ENCODE measurements at regions not wholly inside any gene's neighbourhood (a gene's known extent, or its start where the extent isn't known, plus 50 kb on each side); places are given as distances from the start of the nearest gene placed in this dataset.
"Not testable (repeated sequence)": the region's sequence is repeated elsewhere in the genome, so short reads cannot be mapped to it uniquely, and the experiment has no call there.

GRCh38 chr6:134784336-134784735 lies 165.6 kb downstream of the ALDH8A1 start:
- DNase-seq = no peak

GRCh38 chr6:134778431-134778830 lies 171.5 kb downstream of the ALDH8A1 start:
- DNase-seq = no peak

DNA sequence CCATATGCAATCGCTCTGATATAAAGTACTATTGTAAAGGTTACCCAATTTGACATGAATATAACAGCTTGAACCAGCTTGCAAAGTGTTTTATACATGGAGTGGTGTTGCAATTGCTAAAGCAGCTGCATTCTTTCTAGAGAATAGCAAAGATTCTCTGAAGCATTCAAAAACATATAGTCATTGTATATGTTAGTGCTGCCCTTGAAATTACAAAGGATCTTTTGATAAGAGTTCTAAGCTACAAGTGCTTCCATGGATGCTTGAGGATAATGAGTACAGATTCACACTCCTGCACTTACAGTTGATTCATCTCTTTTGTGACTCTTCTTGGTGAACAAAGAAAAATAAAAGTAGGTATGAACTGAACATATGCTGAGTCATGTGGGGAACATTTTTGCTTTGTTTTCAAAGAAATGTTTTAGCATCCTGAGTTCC lies 175.7 kb downstream of the ALDH8A1 start:
- DNase-seq = peak; percentile 36

DNA sequence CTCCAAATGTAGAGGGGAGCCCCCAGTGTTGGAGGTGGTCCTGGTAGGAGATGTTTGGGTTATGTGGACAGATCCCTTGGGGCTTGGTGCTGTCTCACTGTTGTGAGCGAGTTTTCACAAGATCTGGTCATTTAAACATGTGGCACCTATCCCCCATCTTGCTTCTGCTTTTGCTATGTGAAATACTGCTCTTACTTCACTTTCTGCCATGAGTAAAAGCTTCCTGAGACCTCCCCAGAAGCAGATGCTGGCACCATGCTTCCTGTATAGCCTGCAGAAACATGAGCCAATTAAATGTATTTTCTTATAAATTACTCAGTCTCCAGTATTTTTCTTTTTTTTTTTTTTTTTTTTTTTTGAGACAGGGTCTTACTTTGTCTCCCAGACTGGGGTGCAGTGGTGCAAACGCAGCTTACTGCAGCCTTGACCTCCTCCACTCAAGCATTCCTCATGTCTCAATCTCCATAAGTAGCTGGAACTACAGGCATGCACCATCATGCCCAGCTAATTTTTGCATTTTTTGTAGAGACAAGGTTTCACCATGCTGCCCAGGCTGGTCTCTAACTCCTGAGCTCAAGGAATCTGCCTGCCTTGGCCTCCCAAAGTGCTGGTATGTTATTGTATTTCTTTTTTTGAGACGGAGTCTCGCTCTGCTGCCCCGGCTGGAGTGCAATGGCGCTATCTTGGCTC lies 177.1 kb downstream of the ALDH8A1 start:
- DNase-seq = no peak

- no peak for DNase-seq
These were observed 181.0 kb downstream of the ALDH8A1 start for GRCh38 chr6:134768931-134769330.

DNA sequence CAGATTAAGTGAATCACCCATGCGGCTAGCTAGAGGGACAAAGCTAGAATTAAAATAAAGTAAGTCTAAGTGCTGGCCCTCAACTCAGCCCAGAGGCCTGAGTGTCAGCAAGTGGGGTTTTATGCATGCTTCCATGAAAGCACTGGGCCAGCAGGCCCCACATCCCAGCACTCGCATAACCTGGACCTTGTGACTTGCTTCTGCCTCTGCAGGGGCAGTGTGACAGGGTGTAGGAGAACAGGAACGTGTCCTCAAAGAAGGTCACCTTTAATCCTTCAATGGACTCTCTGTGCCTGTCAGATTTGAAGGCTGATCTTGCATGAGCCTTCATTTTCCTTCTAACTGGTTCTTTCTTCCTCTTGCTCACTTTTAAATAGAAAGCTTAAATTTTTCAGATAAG lies 183.4 kb downstream of the ALDH8A1 start:
- DNase-seq = no peak

DNA sequence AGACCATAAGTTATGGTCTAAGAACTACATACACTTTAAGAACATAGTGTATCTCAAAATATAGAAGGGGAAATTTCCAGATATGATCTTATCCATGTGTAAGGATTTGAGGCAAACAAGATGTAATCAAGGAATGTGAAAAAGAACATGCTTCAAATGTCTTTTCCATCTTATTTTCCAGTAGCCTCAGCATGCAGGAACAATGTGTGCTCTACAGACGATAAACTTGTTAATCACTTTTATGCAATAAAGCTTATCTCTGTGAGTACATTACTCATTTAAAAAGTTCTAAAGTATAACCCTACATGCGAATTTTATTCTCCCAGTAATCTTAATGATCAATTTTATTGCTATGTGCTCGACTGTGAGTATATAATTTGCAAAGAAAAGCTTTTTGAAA lies 185.2 kb downstream of the ALDH8A1 start:
- no peak for DNase-seq

- DNase-seq = not testable (repeated sequence)
These were observed 186.3 kb downstream of the ALDH8A1 start for GRCh38 chr6:134763575-134763974.

DNA sequence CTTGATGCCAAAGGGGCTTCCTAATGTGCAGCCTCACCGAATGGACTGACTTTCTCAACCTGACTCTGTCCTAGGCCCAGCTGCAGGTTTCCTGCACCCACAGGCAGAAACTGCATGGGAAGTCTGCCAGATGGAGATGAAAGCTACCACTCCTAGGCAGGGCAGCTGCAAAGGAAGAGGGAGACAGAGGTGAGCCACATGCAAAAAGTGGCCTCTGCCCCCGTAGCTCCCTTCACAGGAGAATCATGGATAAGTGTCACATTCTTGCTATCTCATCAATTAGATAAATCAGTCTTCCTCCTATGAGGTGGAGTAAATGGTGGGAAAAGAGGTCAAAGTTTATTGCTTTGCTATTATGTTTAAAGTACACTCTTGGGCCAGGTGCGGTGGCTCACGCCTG lies 191.3 kb downstream of the ALDH8A1 start:
- no peak for DNase-seq

DNA sequence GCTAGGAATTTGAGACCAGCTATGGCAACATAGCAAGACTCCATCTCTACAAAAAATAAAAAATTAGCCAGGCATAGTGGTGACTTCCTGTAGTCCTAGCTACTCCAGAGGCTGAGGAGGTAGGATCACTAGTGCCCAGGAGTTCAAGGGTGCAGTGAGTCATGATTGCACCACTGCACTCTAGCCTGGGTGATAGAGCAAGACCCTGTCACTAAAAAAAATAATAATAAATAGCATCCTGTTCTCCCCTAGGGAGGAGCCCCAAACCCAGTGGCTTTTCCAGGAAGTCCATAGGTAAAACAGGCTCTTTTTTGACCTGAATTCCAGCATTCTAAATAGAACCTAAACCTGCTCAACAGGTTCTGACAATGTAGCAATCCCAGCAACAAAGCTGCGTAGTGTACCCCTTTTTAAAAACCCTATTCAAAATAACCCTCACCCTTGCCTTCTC lies 192.0 kb downstream of the ALDH8A1 start:
- no peak for DNase-seq

DNA sequence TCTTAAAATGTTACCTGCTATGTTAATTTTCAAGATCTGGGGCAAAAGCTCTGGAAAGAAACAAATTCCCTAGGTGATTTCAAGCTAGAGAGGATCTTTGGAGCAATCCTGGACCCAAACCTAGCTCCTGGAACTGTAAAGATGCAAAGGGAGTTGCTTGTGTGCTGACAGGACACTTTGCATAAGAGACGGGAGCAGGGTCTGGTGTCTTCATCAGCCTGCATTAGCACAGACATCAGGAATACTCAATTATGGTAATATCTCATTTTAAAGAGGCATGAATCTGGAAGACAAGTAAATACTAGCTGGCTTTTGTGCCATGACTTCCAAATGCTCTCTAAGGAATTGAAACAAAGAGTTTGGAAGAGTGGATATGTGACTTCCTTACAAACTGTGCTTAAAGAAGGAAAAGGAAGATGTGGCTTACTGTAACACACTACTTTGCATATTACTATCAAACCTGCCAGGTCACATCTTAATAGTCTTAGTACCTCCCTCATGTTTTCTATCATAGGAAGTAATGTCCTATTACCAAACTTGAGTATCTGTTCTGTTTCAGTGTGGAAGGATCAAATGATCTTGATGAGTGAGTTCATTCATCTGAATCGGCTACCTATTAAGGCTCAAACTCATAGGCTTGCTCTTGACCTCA lies 193.4 kb downstream of the ALDH8A1 start:
- no peak for DNase-seq

GRCh38 chr6:134754013-134754690 lies 195.7 kb downstream of the ALDH8A1 start:
- DNase-seq = no peak

DNA sequence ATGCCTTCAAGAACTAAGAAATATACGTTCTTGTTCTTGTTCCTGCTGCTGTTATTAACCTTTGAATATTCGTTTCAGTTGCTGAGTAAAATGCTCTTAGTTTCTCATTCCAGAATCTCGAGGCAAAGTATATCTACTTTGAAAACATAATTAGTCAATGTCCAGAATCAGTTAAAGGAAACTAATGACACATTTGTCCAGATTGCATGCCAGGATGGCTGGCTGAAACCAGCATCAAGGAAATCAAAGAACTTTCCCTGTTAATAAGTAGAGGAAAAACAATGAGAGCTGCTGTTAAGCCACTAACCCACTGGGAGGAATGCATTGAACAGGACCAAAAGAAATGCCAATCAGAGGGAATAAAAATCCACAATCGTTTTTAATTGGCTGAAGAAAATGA lies 196.9 kb downstream of the ALDH8A1 start:
- DNase-seq = no peak

- DNase-seq = no peak
These were observed 197.5 kb downstream of the ALDH8A1 start for GRCh38 chr6:134752445-134752844.

GRCh38 chr6:134750669-134751068 lies 199.2 kb downstream of the ALDH8A1 start:
- no peak for DNase-seq

GRCh38 chr6:134748484-134748883 lies 201.4 kb downstream of the ALDH8A1 start:
- DNase-seq = no peak

DNA sequence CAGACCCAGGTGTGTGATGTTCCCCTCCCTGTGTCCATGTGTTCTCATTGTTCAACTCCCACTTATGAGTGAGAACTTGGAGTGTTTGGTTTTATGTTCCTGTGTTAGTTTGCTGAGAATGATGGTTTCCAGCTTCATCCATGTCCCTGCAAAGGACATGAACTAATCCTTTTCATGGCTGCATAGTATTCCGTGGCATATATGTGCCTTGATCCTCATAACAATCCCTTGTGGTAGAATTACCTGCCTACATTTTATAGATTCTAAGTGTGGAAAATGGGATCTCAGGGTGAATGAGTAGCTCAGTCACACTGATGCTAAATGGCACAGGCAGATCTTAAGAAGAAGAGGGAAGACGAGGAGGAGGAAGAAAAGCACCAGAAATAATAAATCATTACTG lies 202.7 kb downstream of the ALDH8A1 start:
- not testable (repeated sequence) for DNase-seq

DNA sequence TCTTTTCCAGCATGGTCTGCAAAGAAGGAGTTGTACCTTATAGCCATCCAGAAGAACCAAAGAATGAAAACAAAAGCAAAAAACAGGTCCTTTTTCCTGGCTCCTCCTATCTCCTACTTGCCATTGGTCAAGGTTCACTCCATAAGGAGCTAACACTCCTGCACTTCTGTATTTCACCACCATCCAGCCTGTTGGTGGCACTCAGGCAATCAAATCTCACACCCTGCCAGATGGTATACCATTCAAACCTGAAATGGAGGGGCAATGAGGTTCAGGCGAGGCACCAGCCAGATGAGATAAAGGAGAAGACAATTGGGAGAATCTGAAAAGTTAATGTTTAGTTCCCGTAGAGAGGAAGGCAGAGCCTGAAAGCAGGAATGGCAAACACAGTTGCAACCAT lies 203.8 kb downstream of the ALDH8A1 start:
- no peak for DNase-seq

- peak; percentile 73 for DNase-seq
These were observed 204.7 kb downstream of the ALDH8A1 start for GRCh38 chr6:134745192-134745591.

DNA sequence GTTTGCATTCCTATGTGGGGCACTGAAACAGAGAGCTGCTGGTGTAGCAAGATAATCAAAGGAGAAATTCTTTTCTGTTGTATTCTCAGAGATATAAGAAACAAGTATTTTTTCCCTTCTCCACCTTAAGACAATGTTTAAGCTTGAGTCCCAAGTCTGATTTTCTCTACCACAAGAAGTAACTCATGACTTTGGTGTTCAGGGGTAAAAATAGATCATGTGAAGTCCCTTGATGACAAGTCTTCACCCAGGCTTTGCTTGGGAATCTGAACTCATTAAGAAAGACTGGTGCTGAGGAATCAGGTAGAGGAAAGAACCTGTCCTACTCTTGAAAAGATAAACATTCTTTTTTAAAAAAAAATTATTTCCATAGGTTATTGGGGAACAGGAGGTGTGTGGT lies 205.6 kb downstream of the ALDH8A1 start:
- DNase-seq = no peak

- DNase-seq = no peak
These were observed 208.7 kb downstream of the ALDH8A1 start for GRCh38 chr6:134741200-134741536.

GRCh38 chr6:134740473-134741199 lies 209.3 kb downstream of the ALDH8A1 start:
- peak; percentile 85 for DNase-seq

DNA sequence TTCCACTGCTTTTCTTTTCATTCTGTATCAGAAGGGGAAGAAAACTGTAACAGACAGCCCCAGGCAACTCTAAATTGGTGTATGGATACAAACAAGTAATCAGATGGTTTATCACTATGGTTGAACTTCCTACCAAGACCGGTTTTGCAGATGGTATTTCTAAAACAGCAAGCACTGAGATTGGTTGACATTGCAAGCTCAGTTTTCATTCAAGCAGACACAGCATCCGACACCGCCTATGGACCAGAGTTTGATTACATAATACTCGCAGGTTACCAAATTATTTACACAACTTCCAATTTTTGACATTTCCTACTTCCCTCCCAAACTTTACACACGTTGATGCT lies 209.9 kb downstream of the ALDH8A1 start:
- DNase-seq = peak; percentile 52
